Liver (tissue), 8 donors: ENCODE measurements at regions not wholly inside any gene's neighbourhood (a gene's known extent, or its start where the extent isn't known, plus 50 kb on each side); places are given as distances from the start of the nearest gene placed in this dataset.

Experiments used
- DNase-seq: peaks from one replicate; pipeline ENCODE4 v3.0.0-alpha.2; 2017; ENCODE audit warnings: low spot score
- H3K27ac ChIP-seq, 2 donors: one replicate each; pipeline ENCODE4 v1.7.0; 2013; ENCODE audit warnings: inconsistent platforms in 2 of 2, low read length in 2 of 2, control low read depth in 1 of 2, low read depth in 1 of 2, mild to moderate bottlenecking in 1 of 2
- H3K27me3 ChIP-seq, 4 donors: one replicate each; pipeline versions ENCODE4 v1.6.1 to v1.7.0; 2013; ENCODE audit warnings: low read length in 3 of 4, inconsistent platforms in 1 of 4, mild to moderate bottlenecking in 1 of 4, moderate library complexity in 1 of 4; ENCODE audit not compliant: control insufficient read depth in 4 of 4, insufficient read depth in 4 of 4
- H3K36me3 ChIP-seq, 4 donors: one replicate each; pipeline versions ENCODE4 v1.6.1 to v1.7.0; 2013; ENCODE audit warnings: low read length in 3 of 4, mild to moderate bottlenecking in 3 of 4, low read depth in 1 of 4, moderate library complexity in 1 of 4; ENCODE audit not compliant: control insufficient read depth in 4 of 4, insufficient read depth in 3 of 4
- H3K4me1 ChIP-seq, 4 donors: one replicate each; pipeline versions ENCODE4 v1.6.1 to v1.7.0; 2013; ENCODE audit warnings: low read length in 3 of 4, mild to moderate bottlenecking in 3 of 4, moderate library complexity in 1 of 4; ENCODE audit not compliant: control insufficient read depth in 4 of 4, insufficient read depth in 4 of 4
- H3K4me3 ChIP-seq, 3 donors: one replicate each; pipeline versions ENCODE4 v1.6.1 to v1.7.0; 2013; ENCODE audit warnings: low read length in 3 of 3, control low read depth in 1 of 3, low read depth in 1 of 3, mild to moderate bottlenecking in 1 of 3
- H3K9ac ChIP-seq, 2 donors: one replicate each; pipeline ENCODE4 v1.7.0; 2013; ENCODE audit warnings: low read length in 2 of 2, mild to moderate bottlenecking in 2 of 2, moderate library complexity in 2 of 2, control low read depth in 1 of 2, low read depth in 1 of 2
- H3K9me3 ChIP-seq, 4 donors: one replicate each; pipeline versions ENCODE4 v1.6.1 to v1.7.0; 2013; ENCODE audit warnings: low read length in 3 of 4; ENCODE audit not compliant: control insufficient read depth in 4 of 4
- EGR1 ChIP-seq, 2 donors: IDR thresholded peaks; 2 replicates each; pipeline ENCODE4 v1.6.1; 2016 to 2018; ENCODE audit warnings: antibody characterized with exemption in 2 of 2, low read depth in 2 of 2
- FOXA1 ChIP-seq: IDR thresholded peaks from 2 replicates; pipeline ENCODE4 v1.6.1; 2016; ENCODE audit warnings: antibody characterized with exemption
- FOXA2 ChIP-seq: IDR thresholded peaks from 2 replicates; pipeline ENCODE4 v1.6.1; 2016; ENCODE audit warnings: antibody characterized with exemption
- GABPA ChIP-seq, 2 donors: IDR thresholded peaks in 1 of 2; conservative IDR thresholded peaks in 1 of 2; 2 replicates each; pipeline ENCODE4 v1.6.1; 2016; ENCODE audit warnings: antibody characterized with exemption in 2 of 2, mild to moderate bottlenecking in 1 of 2, moderate library complexity in 1 of 2
- HNF4A ChIP-seq, 2 donors: conservative IDR thresholded peaks; 2 replicates each; pipeline ENCODE4 v1.6.1; 2016; ENCODE audit warnings: antibody characterized with exemption in 2 of 2, mild to moderate bottlenecking in 2 of 2
- HNF4G ChIP-seq: IDR thresholded peaks from 2 replicates; pipeline ENCODE4 v1.6.1; 2016; ENCODE audit warnings: antibody characterized with exemption
- JUND ChIP-seq, 2 donors: IDR thresholded peaks; 2 replicates each; pipeline ENCODE4 v1.6.1; 2016; ENCODE audit warnings: antibody characterized with exemption in 2 of 2
- MAX ChIP-seq: IDR thresholded peaks from 2 replicates; pipeline ENCODE4 v1.6.1; 2016; ENCODE audit warnings: antibody characterized with exemption
- NR2F2 ChIP-seq: IDR thresholded peaks from 2 replicates; pipeline ENCODE4 v1.6.1; 2016; ENCODE audit warnings: antibody characterized with exemption
- REST ChIP-seq: IDR thresholded peaks from 2 replicates; pipeline ENCODE4 v1.6.1; 2016; ENCODE audit warnings: antibody characterized with exemption, mild to moderate bottlenecking
- RXRA ChIP-seq, 2 donors: IDR thresholded peaks; 2 replicates each; pipeline ENCODE4 v1.6.1; 2017 to 2018; ENCODE audit warnings: antibody characterized with exemption in 2 of 2, mild to moderate bottlenecking in 1 of 2
- SP1 ChIP-seq: IDR thresholded peaks from 2 replicates; pipeline ENCODE4 v1.6.1; 2018; ENCODE audit warnings: antibody characterized with exemption, mild to moderate bottlenecking
- TAF1 ChIP-seq: conservative IDR thresholded peaks from 2 replicates; pipeline ENCODE4 v1.6.1; 2016; ENCODE audit warnings: antibody characterized with exemption, mild to moderate bottlenecking
- ZBTB33 ChIP-seq: IDR thresholded peaks from 2 replicates; pipeline ENCODE4 v1.6.1; 2016; ENCODE audit warnings: antibody characterized with exemption
- WGBS: extraction: QIAGEN DNeasy Blood & Tissue Kit; methylation state at CpG from one replicate; pipeline ENCODE4 v1.1.7; 2013; 5-methylcytosine and 5-hydroxymethylcytosine counted together
- TF ChIP-seq, protein P1 (sequence below): fragments of 150-350 bp; IDR thresholded peaks from 2 replicates; pipeline ENCODE4 v1.5.1; 2017; ENCODE audit warnings: improper control_type of control experiment, low read depth, low read length; ENCODE audit not compliant: missing input control
- TF ChIP-seq, protein P2 (sequence below): IDR thresholded peaks from 2 replicates; pipeline ENCODE4 v1.6.1; 2016; ENCODE audit warnings: antibody characterized with exemption
- donor health status: healthy.
- donor health status: healthy.
- donor health status: healthy.
- donor health status: healthy.
- donor health status: healthy.

- no peaks in the 10 kb centered on the region for H3K4me1 ChIP-seq
- DNase-seq, result no peak
- H3K27me3 ChIP-seq, result no peaks in the 10 kb centered on the region
- H3K9ac ChIP-seq, result no peak overlapping the region
- TF ChIP-seq SP1 (no peak), FOXA2 (no peak), NR2F2 (no peak), HNF4G (no peak), GABPA (IDR thresholded peaks at IDR 0.05 in 1 of 2, conservative IDR thresholded peaks at IDR 0.05 in 1 of 2) (no peak), HNF4A (conservative IDR thresholded peaks at IDR 0.05) (no peak), REST (no peak), ZBTB33 (no peak), JUND (IDR thresholded peaks at IDR 0.05) (no peak), MAX (no peak), FOXA1 (no peak), TAF1 (no peak), EGR1 (IDR thresholded peaks at IDR 0.05; ENCODE audit: low read depth in 2 of 2) (no peak), RXRA (IDR thresholded peaks at IDR 0.05) (no peak)
- TF ChIP-seq, protein P1, sequence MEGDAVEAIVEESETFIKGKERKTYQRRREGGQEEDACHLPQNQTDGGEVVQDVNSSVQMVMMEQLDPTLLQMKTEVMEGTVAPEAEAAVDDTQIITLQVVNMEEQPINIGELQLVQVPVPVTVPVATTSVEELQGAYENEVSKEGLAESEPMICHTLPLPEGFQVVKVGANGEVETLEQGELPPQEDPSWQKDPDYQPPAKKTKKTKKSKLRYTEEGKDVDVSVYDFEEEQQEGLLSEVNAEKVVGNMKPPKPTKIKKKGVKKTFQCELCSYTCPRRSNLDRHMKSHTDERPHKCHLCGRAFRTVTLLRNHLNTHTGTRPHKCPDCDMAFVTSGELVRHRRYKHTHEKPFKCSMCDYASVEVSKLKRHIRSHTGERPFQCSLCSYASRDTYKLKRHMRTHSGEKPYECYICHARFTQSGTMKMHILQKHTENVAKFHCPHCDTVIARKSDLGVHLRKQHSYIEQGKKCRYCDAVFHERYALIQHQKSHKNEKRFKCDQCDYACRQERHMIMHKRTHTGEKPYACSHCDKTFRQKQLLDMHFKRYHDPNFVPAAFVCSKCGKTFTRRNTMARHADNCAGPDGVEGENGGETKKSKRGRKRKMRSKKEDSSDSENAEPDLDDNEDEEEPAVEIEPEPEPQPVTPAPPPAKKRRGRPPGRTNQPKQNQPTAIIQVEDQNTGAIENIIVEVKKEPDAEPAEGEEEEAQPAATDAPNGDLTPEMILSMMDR, result no peak
- TF ChIP-seq, protein P2, sequence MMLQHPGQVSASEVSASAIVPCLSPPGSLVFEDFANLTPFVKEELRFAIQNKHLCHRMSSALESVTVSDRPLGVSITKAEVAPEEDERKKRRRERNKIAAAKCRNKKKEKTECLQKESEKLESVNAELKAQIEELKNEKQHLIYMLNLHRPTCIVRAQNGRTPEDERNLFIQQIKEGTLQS, result no peak
- H3K4me3 ChIP-seq, result no peak overlapping the region
- no peaks in the 10 kb centered on the region for H3K36me3 ChIP-seq
- no peak overlapping the region for H3K27ac ChIP-seq
- no peaks in the 10 kb centered on the region for H3K9me3 ChIP-seq
- WGBS, result 59% methylated on average over 5 of the region's 5 CpGs
Observed at GRCh38 chr5:15117688-15118087, 246.1 kb upstream of the ANKH start.

DNA sequence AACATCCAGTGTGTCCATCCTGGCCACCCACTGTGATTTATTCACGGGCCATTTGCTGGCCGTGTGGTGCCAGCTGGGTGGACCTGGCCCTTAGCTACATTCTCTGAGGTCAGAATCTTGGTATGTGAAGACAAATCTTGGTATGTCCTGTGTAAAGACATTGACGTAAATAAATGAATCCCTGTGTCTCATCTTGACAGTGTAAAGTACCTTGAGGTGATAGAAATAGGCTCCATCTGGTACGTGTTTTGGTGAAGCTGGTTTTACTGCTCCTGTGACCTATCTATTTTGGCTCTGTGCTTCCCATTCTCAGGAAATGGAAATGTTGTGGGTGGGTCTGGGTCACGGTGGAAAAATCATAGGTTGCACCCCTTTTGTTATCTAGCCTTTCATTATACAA is 245.4 kb upstream of the ANKH start:
- Histone ChIP-seq H3K9me3 (no peaks in the 10 kb centered on the region), H3K4me3 (no peak overlapping the region), H3K4me1 (no peaks in the 10 kb centered on the region), H3K9ac (no peak overlapping the region), H3K27ac (no peak overlapping the region), H3K36me3 (no peaks in the 10 kb centered on the region), H3K27me3 (no peaks in the 10 kb centered on the region)
- 69% methylated on average over 5 of the region's 5 CpGs for WGBS
- no peak for DNase-seq
- TF ChIP-seq EGR1 (IDR thresholded peaks at IDR 0.05; ENCODE audit: low read depth in 2 of 2), result no peak
- no peak for TF ChIP-seq ZBTB33
- no peak for TF ChIP-seq HNF4G
- no peak for TF ChIP-seq NR2F2
- TF ChIP-seq HNF4A (conservative IDR thresholded peaks at IDR 0.05), result no peak
- no peak for TF ChIP-seq FOXA1
- no peak for TF ChIP-seq REST
- TF ChIP-seq, protein P1, result no peak
